CD4-positive, alpha-beta T cell treated with Interleukin-2 at 100 ng/mL for 4 hours (primary cell): ENCODE measurements at regions not wholly inside any gene's neighbourhood (a gene's known extent, or its start where the extent isn't known, plus 50 kb on each side); places are given as distances from the start of the nearest gene placed in this dataset.
"Not testable (repeated sequence)": the region's sequence is repeated elsewhere in the genome, so short reads cannot be mapped to it uniquely, and the experiment has no call there.

Source experiments
- DNase-seq: peaks from one replicate; pipeline ENCODE4 v3.0.0-alpha.2; 2020; ENCODE audit warnings: low spot score

DNA sequence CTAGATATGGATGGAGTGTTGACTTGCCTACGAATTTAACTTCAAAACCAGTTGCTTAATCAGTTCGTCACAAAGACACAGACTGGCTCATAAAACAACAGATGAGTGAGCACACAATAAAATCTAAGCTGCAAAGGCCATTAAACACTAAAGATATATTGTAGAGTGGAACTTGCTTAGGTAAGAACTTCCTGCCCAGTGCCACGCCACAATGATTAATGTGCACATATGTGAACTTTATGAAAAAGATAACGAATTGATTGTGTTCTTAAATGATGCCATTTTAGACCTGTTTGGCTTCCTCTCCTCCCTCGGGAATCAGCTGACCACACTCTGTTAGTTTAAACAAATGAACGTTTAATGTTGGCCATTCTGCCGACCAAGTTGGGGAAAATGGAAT, 2031.3 kb upstream of the CELF4 start:
- no peak for DNase-seq

DNA sequence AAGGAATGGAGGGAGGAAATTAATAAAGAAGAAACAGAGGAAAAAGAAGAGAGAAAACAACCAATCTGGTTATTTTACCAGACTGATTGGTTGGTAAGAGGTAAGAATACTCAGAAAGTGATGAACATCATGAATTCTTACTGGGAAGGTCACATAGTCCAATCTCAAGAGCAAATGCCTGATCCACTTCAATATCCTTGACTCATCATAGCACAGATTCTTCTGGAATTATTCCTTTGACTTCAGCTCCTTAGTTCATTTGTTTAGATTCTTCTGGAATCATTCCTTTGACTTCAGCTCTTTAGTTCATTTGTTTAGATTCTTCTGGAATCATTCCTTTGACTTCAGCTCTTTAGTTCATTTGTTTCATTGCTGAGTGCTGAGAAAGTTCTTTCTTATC, 2030.6 kb upstream of the CELF4 start:
- no peak for DNase-seq

- DNase-seq: no peak
Measured at GRCh38 chr18:39594206-39594605, 2028.6 kb upstream of the CELF4 start.

DNA sequence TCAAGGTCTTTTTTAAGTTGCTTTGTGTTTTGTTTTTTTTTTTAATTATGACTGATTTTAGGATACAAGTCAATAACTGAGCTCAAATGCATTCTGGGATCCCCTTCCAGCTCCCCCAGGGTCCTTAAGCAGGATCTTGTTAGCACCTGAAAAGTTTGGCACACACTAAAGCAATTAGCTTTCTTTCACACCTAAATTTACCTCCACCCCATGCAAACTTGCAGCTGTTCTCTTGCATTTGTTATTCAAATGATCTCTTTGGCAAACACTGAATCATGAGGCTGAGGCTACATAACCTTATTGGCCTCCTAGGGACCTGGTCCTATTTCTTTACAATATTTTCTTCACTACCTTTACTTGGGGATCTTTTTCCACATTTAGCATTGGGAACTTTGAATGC, 2026.1 kb upstream of the CELF4 start:
- no peak for DNase-seq

DNA sequence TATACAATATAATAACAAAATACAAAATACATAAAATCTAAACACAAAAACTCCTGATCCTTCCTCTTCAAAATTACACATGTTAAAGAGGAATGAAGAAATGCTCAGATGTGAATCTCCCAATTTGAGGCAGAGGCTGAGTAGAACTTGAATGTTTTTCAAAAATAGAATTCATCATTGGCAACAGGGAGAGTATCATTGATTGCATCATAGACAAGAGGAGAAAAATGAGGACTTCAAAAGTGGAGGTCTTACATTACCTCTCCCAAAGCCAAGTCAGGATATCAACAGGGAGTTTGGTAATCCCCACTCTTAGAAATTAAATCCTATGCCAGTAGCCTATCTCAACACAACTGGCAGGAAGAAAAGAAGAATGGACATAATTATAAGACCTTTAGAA, 2023.9 kb upstream of the CELF4 start:
- DNase-seq: no peak

GRCh38 chr18:39587586-39587985, 2022.0 kb upstream of the CELF4 start:
- DNase-seq: no peak

DNA sequence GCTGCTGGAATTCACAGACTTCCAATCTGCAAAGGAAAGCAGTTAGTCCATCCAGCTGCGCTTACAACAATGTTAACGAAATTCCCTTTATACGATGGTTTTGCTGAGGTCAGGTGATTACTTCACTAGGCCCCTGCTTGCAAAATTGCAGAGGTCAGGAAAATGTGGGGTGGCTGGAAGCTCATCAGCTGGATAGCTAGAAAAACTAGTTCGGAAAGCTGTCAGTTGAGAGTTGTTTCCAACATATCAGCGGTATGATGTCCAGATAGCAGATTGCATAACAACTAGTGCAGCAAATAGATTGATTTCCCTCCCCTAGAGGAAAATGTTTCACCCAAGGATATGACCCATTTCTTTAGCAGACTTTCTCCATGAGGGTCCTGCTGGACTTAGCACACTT, 2021.1 kb upstream of the CELF4 start:
- no peak for DNase-seq

DNA sequence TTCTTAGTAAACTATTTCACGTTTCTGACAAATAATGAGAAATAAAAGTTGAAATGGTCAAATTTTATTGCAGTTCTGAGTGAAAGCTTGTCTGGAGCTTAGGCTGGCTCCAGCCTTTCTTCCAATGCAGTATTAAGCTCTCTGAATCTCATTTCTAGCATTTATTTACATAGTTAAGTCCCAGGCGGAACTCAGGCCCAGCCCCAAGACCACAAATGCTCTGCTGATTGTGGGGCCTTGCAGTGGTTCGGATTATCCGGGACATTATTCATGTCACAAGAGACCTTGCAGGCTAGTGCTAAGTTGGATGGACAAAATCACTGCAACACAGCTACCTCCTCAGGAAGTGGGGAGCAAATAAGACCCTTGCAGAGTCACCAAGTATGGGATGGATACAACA, 2009.3 kb upstream of the CELF4 start:
- DNase-seq: no peak

- no peak for DNase-seq
Measured at GRCh38 chr18:39571511-39571910, 2005.9 kb upstream of the CELF4 start.

DNA sequence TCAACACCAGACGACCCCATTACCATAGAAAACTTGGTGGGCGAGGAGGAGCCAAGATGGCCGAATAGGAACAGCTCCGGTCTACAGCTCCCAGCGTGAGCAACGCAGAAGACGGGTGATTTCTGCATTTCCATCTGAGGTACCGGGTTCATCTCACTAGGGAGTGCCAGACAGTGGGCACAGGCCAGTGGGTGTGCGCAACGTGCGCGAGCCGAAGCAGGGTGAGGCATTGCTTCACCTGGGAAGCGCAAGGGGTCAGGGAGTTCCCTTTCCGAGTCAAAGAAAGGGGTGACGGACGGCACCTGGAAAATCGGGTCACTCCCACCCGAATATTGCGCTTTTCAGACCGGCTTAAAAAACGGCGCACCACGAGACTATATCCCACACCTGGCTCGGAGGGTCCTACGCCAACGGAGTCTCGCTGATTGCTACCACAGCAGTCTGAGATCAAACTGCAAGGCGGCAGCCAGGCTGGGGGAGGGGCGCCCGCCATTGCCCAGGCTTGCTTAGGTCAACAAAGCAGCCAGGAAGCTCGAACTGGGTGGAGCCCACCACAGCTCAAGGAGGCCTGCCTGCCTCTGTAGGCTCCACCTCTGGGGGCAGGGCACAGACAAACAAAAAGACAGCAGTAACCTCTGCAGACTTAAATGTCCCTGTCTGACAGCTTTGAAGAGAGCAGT, 2000.1 kb upstream of the CELF4 start:
- DNase-seq: not testable (repeated sequence)

DNA sequence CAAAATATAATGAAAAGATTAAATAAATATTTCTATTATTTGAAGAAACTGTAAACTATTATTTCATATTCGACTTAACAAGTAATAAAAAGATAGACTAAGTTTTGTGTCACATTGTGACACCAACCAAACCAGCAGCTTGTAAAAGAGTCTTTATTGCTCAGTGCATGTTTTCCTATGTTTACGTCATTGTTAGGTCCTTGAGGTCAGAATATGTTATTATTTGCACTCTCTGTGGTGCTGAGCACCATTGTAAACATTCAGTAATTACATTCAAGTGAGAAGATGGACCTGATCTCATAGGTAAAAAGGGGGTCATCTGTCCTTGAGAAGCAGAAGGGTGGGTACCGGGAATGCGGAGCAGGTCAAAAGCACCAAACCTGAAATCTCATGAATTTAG, 1999.1 kb upstream of the CELF4 start:
- DNase-seq: no peak

DNA sequence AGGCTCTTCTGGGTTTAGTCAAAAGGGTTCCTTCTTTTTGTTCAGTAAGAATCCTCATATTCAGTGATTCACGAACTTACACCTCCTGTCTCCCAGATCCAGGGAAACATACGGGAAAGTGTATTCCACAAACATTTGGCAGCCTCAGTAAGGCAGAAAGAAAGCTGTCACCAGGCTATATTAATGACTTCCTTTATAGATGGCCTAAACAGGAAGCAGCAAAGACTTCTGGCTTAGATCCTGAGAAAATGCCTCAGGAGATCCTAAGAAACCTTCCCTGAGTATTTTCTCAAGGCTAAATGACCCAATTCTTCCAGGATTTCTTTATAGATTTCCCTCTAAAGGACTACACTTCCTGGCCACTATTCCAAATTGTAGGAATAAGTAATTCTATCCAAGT, 1995.5 kb upstream of the CELF4 start:
- no peak for DNase-seq

- no peak for DNase-seq
Measured at GRCh38 chr18:39558658-39559057, 1993.1 kb upstream of the CELF4 start.

DNA sequence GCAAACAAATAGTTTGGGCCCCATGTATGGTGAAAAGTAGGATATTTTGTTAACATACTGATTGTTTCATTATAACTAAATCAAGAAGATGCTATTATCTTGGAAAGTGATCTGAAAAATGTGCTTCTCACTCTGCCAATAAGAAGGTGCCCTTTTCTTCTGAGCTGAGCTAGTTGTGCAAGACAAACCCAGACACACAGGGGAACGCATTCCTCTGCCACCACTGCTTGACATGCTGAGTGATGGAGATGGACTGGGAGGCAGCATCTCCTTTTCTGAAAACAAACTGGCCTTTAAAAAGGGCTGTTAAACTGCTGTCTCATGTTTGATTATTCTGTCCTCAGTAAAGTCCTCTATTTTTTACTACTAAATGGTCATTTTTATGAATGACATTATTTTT, 1989.9 kb upstream of the CELF4 start:
- DNase-seq: no peak

- DNase-seq: no peak
Measured at GRCh38 chr18:39550701-39551100, 1985.1 kb upstream of the CELF4 start.

GRCh38 chr18:39549144-39549543, 1983.5 kb upstream of the CELF4 start:
- DNase-seq: no peak

DNA sequence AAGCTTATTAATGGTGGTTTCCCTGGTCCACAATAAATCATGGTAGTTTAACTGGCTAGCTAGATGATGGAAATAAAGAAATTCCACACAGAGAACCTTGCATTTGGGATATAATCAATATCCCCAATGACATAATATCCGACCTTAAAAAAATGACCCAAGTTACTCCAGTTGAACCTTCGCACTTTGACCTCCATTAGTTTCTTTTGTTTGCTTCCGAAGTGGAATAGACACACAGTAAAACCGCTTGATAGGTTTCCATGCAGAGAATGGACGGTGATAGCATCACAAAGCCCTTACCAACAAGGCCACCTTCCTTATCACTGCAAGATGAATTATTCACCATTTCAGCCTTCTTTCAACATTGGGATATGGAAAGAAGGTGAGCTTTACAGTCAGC, 1966.1 kb upstream of the CELF4 start:
- no peak for DNase-seq

DNA sequence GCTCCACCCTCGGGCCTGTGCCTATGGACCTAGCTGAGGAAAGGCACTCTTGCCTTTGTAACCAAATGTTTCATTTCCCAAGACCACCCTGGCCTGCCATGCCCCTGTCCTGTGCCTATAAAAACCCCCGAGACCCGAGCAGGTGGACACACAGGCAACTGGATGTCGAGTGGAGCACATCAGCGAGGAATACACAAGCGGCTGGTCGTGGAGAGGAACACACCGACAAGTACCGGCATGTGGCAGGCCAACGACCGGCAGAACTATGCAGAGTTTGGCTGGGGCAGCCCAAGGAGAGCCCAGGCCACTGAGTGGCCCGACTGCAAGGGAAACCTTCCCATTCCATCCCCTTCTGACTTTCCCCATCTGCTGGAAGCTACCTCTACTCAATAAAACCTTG, 1963.8 kb upstream of the CELF4 start:
- no peak for DNase-seq

- DNase-seq: no peak
Measured at GRCh38 chr18:39527465-39527864, 1961.9 kb upstream of the CELF4 start.

GRCh38 chr18:39524370-39524769, 1958.8 kb upstream of the CELF4 start:
- DNase-seq: no peak

DNA sequence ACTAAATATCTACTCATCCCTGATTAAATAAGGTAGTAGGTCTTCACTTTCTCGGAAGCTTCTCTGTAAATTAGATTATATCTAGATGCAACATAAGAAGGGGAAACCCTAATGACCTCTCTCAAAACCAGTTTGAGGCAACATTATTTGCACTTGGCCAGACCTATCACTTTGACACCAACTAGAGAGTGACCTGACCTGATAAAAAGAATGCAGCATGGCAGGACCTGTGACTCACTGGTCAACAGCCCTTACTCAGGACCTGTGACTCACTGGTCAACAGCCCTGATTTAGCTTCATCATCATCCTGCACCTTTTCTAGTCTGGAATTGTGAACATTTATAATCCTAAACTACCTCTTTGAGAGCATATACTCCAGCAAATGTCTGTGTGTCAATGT, 1957.7 kb upstream of the CELF4 start:
- DNase-seq: no peak

- DNase-seq: no peak
Measured at GRCh38 chr18:39521164-39521563, 1955.6 kb upstream of the CELF4 start.

GRCh38 chr18:39519741-39520140, 1954.1 kb upstream of the CELF4 start:
- no peak for DNase-seq

GRCh38 chr18:39515299-39515698, 1949.7 kb upstream of the CELF4 start:
- DNase-seq: no peak

DNA sequence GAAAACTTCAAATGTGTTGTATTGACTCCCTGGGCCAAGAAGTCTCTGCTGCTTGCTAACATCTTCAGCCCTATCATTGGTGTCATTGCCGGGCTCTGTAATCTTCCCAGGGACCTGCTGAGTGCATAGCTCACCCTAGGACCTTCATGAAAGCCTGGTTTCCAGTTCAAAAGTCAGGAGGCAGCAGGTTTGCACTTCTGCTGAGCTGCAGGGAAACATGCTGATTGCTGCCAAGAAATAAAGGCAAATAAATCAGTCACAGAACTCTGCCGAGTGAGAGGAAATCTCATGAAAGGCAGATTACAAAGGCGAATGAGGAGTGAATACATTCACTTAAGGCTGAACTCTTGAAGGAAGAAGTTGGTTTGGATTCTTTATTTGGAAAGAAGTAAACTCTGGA, 1947.6 kb upstream of the CELF4 start:
- DNase-seq: no peak
